Smooth muscle cell (in vitro differentiated cells): ENCODE measurements at regions not wholly inside any gene's neighbourhood (a gene's known extent, or its start where the extent isn't known, plus 50 kb on each side); places are given as distances from the start of the nearest gene placed in this dataset.

Experiments
- DNase-seq: peaks from one replicate; lab custom pipeline; 2025; ENCODE audit not compliant: unreplicated experiment; lab: John Stamatoyannopoulos, UW
- H2AFZ ChIP-seq: fragments of 200-600 bp; sonication (generic); 2 replicates; pipeline ENCODE4 v1.6.0; 2016; ENCODE audit warnings: antibody characterized with exemption, low read depth, mild to moderate bottlenecking
- H3F3A ChIP-seq: fragments of 200-600 bp; sonication (generic); 2 replicates; pipeline ENCODE4 v1.6.0; 2017; ENCODE audit warnings: antibody characterized with exemption, low read depth
- H3K27ac ChIP-seq: fragments of 200-600 bp; sonication (generic); 2 replicates; pipeline ENCODE4 v1.5.1; 2016; ENCODE audit warnings: low read depth, mild to moderate bottlenecking
- H3K27me3 ChIP-seq: fragments of 200-600 bp; sonication (generic); 2 replicates; pipeline ENCODE4 v1.6.1; 2016; ENCODE audit warnings: low read depth, mild to moderate bottlenecking
- H3K36me3 ChIP-seq: fragments of 200-600 bp; sonication (generic); 2 replicates; pipeline ENCODE4 v1.5.1; 2016; ENCODE audit warnings: low read depth
- H3K4me1 ChIP-seq: fragments of 200-600 bp; sonication (generic); 2 replicates; pipeline ENCODE4 v1.5.1; 2016; ENCODE audit warnings: low read depth
- H3K4me2 ChIP-seq: fragments of 200-600 bp; sonication (generic); 2 replicates; pipeline ENCODE4 v1.6.0; 2016; ENCODE audit warnings: mild to moderate bottlenecking
- H3K4me3 ChIP-seq: fragments of 200-600 bp; sonication (generic); 2 replicates; pipeline ENCODE4 v1.5.1; 2016; ENCODE audit warnings: mild to moderate bottlenecking
- H3K79me2 ChIP-seq: fragments of 200-600 bp; sonication (generic); 2 replicates; pipeline ENCODE4 v1.6.0; 2016; ENCODE audit warnings: low read depth, mild to moderate bottlenecking
- H3K9ac ChIP-seq: fragments of 200-600 bp; sonication (generic); 2 replicates; pipeline ENCODE4 v1.6.0; 2016; ENCODE audit warnings: low read depth
- H3K9me3 ChIP-seq: fragments of 200-600 bp; sonication (generic); replicated peaks from 2 replicates; pipeline ENCODE4 v1.5.1; 2016; ENCODE audit warnings: low read depth
- H4K20me1 ChIP-seq: fragments of 200-600 bp; sonication (generic); 2 replicates; pipeline ENCODE4 v1.6.0; 2016; ENCODE audit warnings: low read depth
- WGBS: methylation state at CpG from one replicate; pipeline ENCODE4 v1.1.7; 2016; ENCODE audit warnings: low lambda C conversion rate; 5-methylcytosine and 5-hydroxymethylcytosine counted together
- TF ChIP-seq, protein P1 (sequence below): fragments of 200-600 bp; sonication (generic); IDR thresholded peaks from 2 replicates; pipeline ENCODE4 v1.5.1; 2017; ENCODE audit warnings: borderline replicate concordance, mild to moderate bottlenecking, antibody characterized with exemption; ENCODE audit not compliant: insufficient read depth, poor library complexity, severe bottlenecking

- H3K27me3 ChIP-seq: no peaks in the 10 kb centered on the region
- no peaks in the 10 kb centered on the region for H3K9me3 ChIP-seq
- no peaks in the 10 kb centered on the region for H4K20me1 ChIP-seq
- peak overlapping the region; percentile 66 for H3K27ac ChIP-seq
- DNase-seq: no peak
- no peaks in the 10 kb centered on the region for H3K36me3 ChIP-seq
- H3K79me2 ChIP-seq: no peaks in the 10 kb centered on the region
- no peak overlapping the region for H2AFZ ChIP-seq
- H3K4me2 ChIP-seq: no peak overlapping the region
- TF ChIP-seq, protein P1, sequence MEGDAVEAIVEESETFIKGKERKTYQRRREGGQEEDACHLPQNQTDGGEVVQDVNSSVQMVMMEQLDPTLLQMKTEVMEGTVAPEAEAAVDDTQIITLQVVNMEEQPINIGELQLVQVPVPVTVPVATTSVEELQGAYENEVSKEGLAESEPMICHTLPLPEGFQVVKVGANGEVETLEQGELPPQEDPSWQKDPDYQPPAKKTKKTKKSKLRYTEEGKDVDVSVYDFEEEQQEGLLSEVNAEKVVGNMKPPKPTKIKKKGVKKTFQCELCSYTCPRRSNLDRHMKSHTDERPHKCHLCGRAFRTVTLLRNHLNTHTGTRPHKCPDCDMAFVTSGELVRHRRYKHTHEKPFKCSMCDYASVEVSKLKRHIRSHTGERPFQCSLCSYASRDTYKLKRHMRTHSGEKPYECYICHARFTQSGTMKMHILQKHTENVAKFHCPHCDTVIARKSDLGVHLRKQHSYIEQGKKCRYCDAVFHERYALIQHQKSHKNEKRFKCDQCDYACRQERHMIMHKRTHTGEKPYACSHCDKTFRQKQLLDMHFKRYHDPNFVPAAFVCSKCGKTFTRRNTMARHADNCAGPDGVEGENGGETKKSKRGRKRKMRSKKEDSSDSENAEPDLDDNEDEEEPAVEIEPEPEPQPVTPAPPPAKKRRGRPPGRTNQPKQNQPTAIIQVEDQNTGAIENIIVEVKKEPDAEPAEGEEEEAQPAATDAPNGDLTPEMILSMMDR: no peak
- H3K4me3 ChIP-seq: no peak overlapping the region
- no peaks in the 10 kb centered on the region for H3F3A ChIP-seq
- no peak overlapping the region for H3K9ac ChIP-seq
- H3K4me1 ChIP-seq: peaks cover 4% of the 10 kb centered on the region
These were observed 589.2 kb downstream of the INHBA start for GRCh38 chr7:41113719-41114118.

DNA sequence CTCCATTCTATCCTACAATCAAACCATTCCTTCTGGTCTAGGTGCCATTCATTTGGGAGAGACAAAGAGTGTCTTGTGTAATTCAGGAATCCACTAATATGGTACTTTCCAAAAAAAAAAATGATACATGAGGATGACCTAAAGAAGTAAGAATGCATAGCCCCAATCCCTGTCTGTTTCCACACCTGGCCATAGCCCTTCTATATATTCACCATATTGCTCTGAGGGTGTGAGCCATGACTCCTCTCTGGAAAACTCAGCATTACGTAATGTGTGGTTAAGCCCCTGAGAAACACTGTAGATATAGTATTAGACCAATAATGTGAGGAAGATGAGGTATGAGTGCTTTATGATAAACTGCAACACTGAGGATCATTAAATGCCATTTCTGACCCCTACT lies 592.7 kb downstream of the INHBA start:
- DNase-seq: no peak

GRCh38 chr7:41108821-41109220 lies 594.1 kb downstream of the INHBA start:
- Histone ChIP-seq H3K27ac (peak overlapping the region; percentile 87), H3K4me3 (no peak overlapping the region), H3K4me2 (no peak overlapping the region), H3K27me3 (no peaks in the 10 kb centered on the region), H3K79me2 (no peaks in the 10 kb centered on the region), H3K9me3 (no peaks in the 10 kb centered on the region), H4K20me1 (no peaks in the 10 kb centered on the region), H2AFZ (no peak overlapping the region), H3K4me1 (peaks cover 2% of the 10 kb centered on the region), H3K36me3 (no peaks in the 10 kb centered on the region), H3K9ac (peak overlapping the region; percentile 82), H3F3A (no peaks in the 10 kb centered on the region)
- TF ChIP-seq, protein P1: no peak
- DNase-seq: no peak

More for the DNA sequence above, 592.7 kb downstream of the INHBA start:
- TF ChIP-seq, protein P1: no peak
- peak overlapping the region; percentile 87 for H3K27ac ChIP-seq
- H3K9me3 ChIP-seq: no peaks in the 10 kb centered on the region
- H3K36me3 ChIP-seq: no peaks in the 10 kb centered on the region
- no peak overlapping the region for H2AFZ ChIP-seq
- no peaks in the 10 kb centered on the region for H3K79me2 ChIP-seq
- H4K20me1 ChIP-seq: no peaks in the 10 kb centered on the region
- H3F3A ChIP-seq: no peaks in the 10 kb centered on the region
- H3K4me2 ChIP-seq: no peak overlapping the region
- H3K4me3 ChIP-seq: no peak overlapping the region
- peaks cover 4% of the 10 kb centered on the region for H3K4me1 ChIP-seq
- WGBS: 70% methylated on average over 1 of the region's 1 CpG
- H3K9ac ChIP-seq: no peak overlapping the region
- H3K27me3 ChIP-seq: no peaks in the 10 kb centered on the region

- no peaks in the 10 kb centered on the region for H3K27me3 ChIP-seq
- no peaks in the 10 kb centered on the region for H3F3A ChIP-seq
- no peak overlapping the region for H3K4me2 ChIP-seq
- no peak overlapping the region for H3K4me3 ChIP-seq
- H3K79me2 ChIP-seq: no peaks in the 10 kb centered on the region
- 64% methylated on average over 6 of the region's 6 CpGs for WGBS
- peaks cover 3% of the 10 kb centered on the region for H3K4me1 ChIP-seq
- TF ChIP-seq, protein P1: no peak
- no peaks in the 10 kb centered on the region for H4K20me1 ChIP-seq
- H2AFZ ChIP-seq: no peak overlapping the region
- H3K27ac ChIP-seq: peak overlapping the region; percentile 87
- H3K36me3 ChIP-seq: no peaks in the 10 kb centered on the region
- H3K9me3 ChIP-seq: no peaks in the 10 kb centered on the region
- no peak for DNase-seq
- H3K9ac ChIP-seq: peak overlapping the region; percentile 82
These were observed 594.9 kb downstream of the INHBA start for GRCh38 chr7:41107938-41108448.
